Endothelial cell of umbilical vein (primary cell): ENCODE measurements at regions not wholly inside any gene's neighbourhood (a gene's known extent, or its start where the extent isn't known, plus 50 kb on each side); places are given as distances from the start of the nearest gene placed in this dataset.

Source experiments
- CTCF ChIP-seq, 2 donors: IDR thresholded peaks; 1 replicate in 1 of 2; 2 replicates in 1 of 2; pipeline ENCODE4 v1.5.1; 2011; ENCODE audit warnings: low read length in 2 of 2, mild to moderate bottlenecking in 2 of 2, moderate library complexity in 2 of 2, control low read depth in 1 of 2, inconsistent platforms in 1 of 2, low read depth in 1 of 2; ENCODE audit not compliant: insufficient read depth in 1 of 2; ENCODE audit errors: extremely low read depth in 1 of 2
- EZH2 ChIP-seq: IDR thresholded peaks from 2 replicates; pipeline ENCODE4 v1.6.1; 2012; ENCODE audit warnings: borderline replicate concordance, low read depth, mild to moderate bottlenecking, moderate library complexity, low read length, inconsistent platforms; ENCODE audit not compliant: severe bottlenecking
- GATA2 ChIP-seq: IDR thresholded peaks from 2 replicates; pipeline ENCODE4 v1.7.0; 2011; ENCODE audit warnings: low read depth, mild to moderate bottlenecking, moderate library complexity, mixed read lengths, low read length; ENCODE audit not compliant: insufficient read length, insufficient read depth
- JUN ChIP-seq: IDR thresholded peaks from 2 replicates; pipeline ENCODE4 v1.6.1; 2011; ENCODE audit warnings: borderline replicate concordance, low read depth; ENCODE audit not compliant: insufficient read length, insufficient read depth
- MAX ChIP-seq: IDR thresholded peaks from 2 replicates; pipeline ENCODE4 v1.6.1; 2011; ENCODE audit not compliant: insufficient read depth, insufficient read length
- POLR2A ChIP-seq: IDR thresholded peaks from 2 replicates; pipeline ENCODE4 v1.6.1; 2012; ENCODE audit warnings: low read depth, mild to moderate bottlenecking, control low read depth, low read length
- POLR2AphosphoS5 ChIP-seq: IDR thresholded peaks from 2 replicates; pipeline ENCODE4 v1.6.1; 2012; ENCODE audit warnings: low read depth, mild to moderate bottlenecking, control low read depth, low read length, moderate library complexity; ENCODE audit not compliant: insufficient read depth

- TF ChIP-seq CTCF (IDR thresholded peaks at IDR 0.05; ENCODE audit: extremely low read depth in 1 of 2, insufficient read depth in 1 of 2, low read depth in 1 of 2, low read length in 2 of 2) (no peak), JUN (no peak), GATA2 (no peak), MAX (no peak), POLR2AphosphoS5 (no peak), EZH2 (no peak), POLR2A (no peak)
Measured at GRCh38 chr4:14771504-14772175, 230.6 kb upstream of the CPEB2 start.
